ENCODE measurements at regions not wholly inside any gene's neighbourhood (a gene's known extent, or its start where the extent isn't known, plus 50 kb on each side); places are given as distances from the start of the nearest gene placed in this dataset.

GRCh38 chr12:132429602-132429945 is 60.4 kb upstream of the FBRSL1 start:
- DNase-seq (ENCODE audit: low spot score) (no peak), ATAC-seq (no peak)
- H3K27me3 Mint-ChIP-seq = peaks cover 0 to 7% of the 10 kb centered on the region in 2 donors
- no peak overlapping the region for H3K4me3 Mint-ChIP-seq
- H3K27ac Mint-ChIP-seq = no peak overlapping the region
- H3K36me3 Mint-ChIP-seq = no peaks in the 10 kb centered on the region
- H3K4me1 Mint-ChIP-seq (ENCODE audit: low read depth in 2 of 2) = peaks cover 8 to 17% of the 10 kb centered on the region in 2 donors
- H3K9me3 Mint-ChIP-seq = no peaks in the 10 kb centered on the region

DNA sequence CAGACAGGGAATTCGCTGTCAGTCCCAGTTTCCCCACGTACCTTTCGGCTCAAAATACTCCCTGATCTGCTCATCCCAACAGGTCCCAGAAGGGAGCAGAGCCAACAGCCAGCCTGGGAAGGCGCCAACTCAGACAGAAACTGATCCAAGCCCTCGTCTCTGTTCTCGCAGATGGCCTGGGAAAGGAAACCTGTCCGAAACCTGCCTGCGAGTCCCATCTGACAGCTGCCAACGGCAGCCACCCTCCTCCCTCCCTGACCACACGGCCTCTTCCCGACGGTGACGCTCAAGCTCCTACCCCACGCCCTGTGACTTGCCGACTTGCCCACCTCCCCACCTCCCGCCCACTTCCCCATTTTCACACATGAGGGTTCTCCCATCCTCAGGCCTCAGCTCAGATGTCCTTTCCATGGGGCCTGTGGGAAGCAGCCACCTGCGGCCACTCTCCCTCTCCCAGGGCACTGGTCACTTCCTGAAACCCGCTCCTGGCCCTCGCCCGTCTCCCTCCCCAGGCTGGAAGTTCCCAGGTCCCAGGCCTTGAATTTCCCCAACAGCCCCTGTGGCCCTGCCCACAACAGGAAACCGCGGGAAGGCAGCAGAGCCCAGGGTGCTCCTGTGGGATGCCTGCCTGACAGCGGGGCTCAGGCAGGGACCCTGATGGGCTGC is 60.9 kb upstream of the FBRSL1 start:
- Mint-ChIP-seq H3K9me3 (no peaks in the 10 kb centered on the region), H3K4me1 (ENCODE audit: low read depth in 2 of 2) (peaks cover 8 to 17% of the 10 kb centered on the region in 2 donors), H3K27ac (peak overlapping the region in 1 of 2 donors; percentile 21), H3K27me3 (peaks cover 0 to 7% of the 10 kb centered on the region in 2 donors), H3K36me3 (no peaks in the 10 kb centered on the region), H3K4me3 (no peak overlapping the region)
- ATAC-seq (no peak), DNase-seq (ENCODE audit: low spot score) (no peak)

DNA sequence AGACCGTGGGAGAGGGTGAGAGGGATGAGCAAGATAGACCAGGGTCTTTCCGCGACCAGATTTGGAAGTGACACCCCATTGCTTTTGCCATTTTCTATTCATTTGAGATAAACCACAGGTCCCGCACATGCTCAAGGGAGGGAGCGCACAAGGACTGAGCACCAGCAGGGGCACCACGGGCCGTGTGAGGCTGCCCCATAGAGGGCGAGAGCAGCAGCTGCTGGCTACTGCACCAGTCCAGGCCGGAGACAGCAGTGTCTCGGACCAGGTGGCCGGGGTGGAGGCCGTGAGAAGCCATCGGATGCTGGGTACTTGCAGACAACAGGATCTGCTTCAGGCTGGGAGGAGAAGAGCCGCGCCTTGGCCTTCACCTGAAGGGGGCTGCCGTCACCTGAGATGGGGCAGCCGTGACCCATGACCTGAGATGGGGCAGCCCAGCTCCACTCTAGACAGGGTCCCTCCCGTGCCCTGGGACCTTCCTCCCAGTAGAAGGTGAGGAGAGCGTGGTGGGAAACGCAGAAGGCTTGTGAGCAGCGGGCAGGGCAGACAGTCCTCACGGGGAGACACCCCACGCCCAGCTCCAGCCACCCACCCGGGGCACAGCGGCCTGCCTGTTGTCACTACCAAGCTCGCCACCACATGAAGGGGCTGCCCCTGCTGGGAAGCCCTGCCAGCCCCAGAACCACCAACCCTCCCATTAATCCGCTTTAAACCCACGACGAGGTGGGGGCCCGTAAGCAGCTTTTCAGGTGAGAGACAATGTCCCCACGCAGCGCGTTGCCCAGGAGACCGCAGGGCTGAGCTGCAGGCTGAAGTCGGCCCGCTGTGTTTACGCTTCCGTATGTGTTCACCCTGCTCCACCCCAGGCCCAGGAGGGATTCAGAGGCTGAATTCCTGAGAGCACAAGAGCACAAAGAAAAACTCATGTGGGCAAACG is 61.7 kb upstream of the FBRSL1 start:
- Mint-ChIP-seq H3K27ac (peak overlapping the region in 1 of 2 donors; percentile 21), H3K27me3 (peaks cover 0 to 4% of the 10 kb centered on the region in 2 donors), H3K36me3 (no peaks in the 10 kb centered on the region), H3K9me3 (no peaks in the 10 kb centered on the region), H3K4me1 (ENCODE audit: low read depth in 2 of 2) (peaks cover 8 to 14% of the 10 kb centered on the region in 2 donors), H3K4me3 (no peak overlapping the region)
- ATAC-seq = no peak
- no peak for DNase-seq (ENCODE audit: low spot score)

GRCh38 chr12:132427174-132427768 is 62.7 kb upstream of the FBRSL1 start:
- no peak overlapping the region for H3K4me3 Mint-ChIP-seq
- peaks cover 8 to 17% of the 10 kb centered on the region in 2 donors for H3K4me1 Mint-ChIP-seq (ENCODE audit: low read depth in 2 of 2)
- no peaks in the 10 kb centered on the region for H3K9me3 Mint-ChIP-seq
- no peaks in the 10 kb centered on the region for H3K36me3 Mint-ChIP-seq
- no peak overlapping the region for H3K27ac Mint-ChIP-seq
- DNase-seq (ENCODE audit: low spot score) = no peak
- peaks cover 0 to 3% of the 10 kb centered on the region in 2 donors for H3K27me3 Mint-ChIP-seq
- no peak for ATAC-seq

- Mint-ChIP-seq H3K36me3 (no peaks in the 10 kb centered on the region), H3K27me3 (peaks cover 0 to 6% of the 10 kb centered on the region in 2 donors), H3K4me3 (no peak overlapping the region), H3K4me1 (ENCODE audit: low read depth in 2 of 2) (peaks cover 8 to 17% of the 10 kb centered on the region in 2 donors), H3K9me3 (no peaks in the 10 kb centered on the region), H3K27ac (no peak overlapping the region)
- ATAC-seq (no peak), DNase-seq (ENCODE audit: low spot score) (no peak)
These were observed 63.4 kb upstream of the FBRSL1 start for GRCh38 chr12:132426349-132427173.

GRCh38 chr12:132424811-132425210 is 65.1 kb upstream of the FBRSL1 start:
- peaks cover 4 to 9% of the 10 kb centered on the region in 2 donors for H3K4me1 Mint-ChIP-seq (ENCODE audit: low read depth in 2 of 2)
- ATAC-seq (no peak), DNase-seq (ENCODE audit: low spot score) (no peak)
- peaks cover 0 to 9% of the 10 kb centered on the region in 2 donors for H3K27me3 Mint-ChIP-seq
- no peaks in the 10 kb centered on the region for H3K36me3 Mint-ChIP-seq
- no peak overlapping the region for H3K27ac Mint-ChIP-seq
- H3K4me3 Mint-ChIP-seq = no peak overlapping the region
- no peaks in the 10 kb centered on the region for H3K9me3 Mint-ChIP-seq

DNA sequence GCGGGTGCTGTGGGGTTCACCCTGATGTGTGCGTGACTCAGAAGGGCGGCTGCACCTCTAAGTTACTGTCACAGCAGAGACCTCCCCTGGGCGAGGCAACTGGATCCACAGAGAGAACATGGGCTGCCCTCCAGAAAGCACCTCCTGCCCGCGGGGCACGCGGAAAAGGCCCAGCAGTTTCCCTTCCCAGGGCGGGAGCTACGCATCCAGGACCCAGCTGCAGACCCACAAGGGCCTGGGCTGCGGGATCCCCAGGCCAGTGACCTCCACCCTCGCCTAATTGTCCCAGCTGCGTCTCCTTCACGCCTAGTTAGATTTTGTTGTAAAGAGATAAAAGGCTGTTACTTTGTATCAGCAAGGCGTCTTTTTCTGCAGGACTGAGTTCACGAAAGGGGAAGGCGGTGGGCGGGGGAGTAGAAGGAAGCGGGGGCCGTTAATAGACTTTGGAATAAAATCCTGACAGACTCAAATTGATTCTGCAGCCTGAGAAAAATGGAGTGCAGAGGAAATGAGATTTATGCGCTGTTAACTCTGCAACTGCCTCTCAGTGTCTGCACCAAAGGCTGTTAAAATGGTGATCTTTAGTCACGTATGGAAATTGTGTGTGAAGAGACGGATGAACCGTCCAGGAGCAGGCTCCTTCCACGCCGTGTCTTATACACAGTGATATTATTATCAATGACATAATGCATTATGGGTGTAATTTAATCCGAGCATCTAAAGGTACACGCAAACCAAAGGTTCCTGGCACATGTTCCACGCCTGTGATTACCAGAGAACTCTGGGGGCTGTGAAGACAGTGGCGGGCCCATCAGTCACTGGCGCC is 65.9 kb upstream of the FBRSL1 start:
- no peak for DNase-seq (ENCODE audit: low spot score)
- ATAC-seq = no peak
- H3K27me3 Mint-ChIP-seq = peaks cover 0 to 12% of the 10 kb centered on the region in 2 donors
- peaks cover 0 to 7% of the 10 kb centered on the region in 2 donors for H3K4me1 Mint-ChIP-seq (ENCODE audit: low read depth in 2 of 2)
- no peak overlapping the region for H3K4me3 Mint-ChIP-seq
- no peaks in the 10 kb centered on the region for H3K9me3 Mint-ChIP-seq
- no peak overlapping the region for H3K27ac Mint-ChIP-seq
- H3K36me3 Mint-ChIP-seq = no peaks in the 10 kb centered on the region

DNA sequence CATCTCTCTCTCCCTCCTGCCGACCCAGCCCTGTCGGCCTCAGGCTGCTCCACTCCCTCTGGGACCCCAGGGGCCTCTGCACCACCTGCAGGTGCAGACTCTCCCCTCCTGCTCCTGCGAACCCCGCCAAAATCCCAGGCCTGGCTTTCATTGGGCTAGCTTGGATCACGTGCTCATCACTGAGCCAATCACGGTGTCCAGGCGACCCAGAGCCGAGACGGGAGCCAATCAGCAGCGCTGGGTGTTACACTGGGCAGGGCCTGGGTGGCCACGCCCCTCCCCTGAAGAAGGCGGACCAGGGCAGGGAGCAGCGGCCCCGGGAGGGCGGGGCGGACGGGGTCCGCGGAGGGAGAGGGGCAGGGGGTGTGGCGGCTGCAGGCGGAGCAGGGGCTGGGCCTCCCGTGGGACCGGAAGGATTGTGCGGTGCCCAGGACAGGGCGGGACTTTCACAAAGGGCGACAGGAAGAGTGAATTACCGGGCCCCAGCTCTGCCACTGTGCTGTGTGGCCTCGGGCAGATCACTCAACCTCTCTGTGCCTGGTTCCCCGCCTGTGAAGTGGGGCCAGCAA is 66.6 kb upstream of the FBRSL1 start:
- H3K4me1 Mint-ChIP-seq (ENCODE audit: low read depth in 2 of 2) = peaks cover 0 to 7% of the 10 kb centered on the region in 2 donors

GRCh38 chr12:132422381-132423043 is 67.4 kb upstream of the FBRSL1 start:
- Mint-ChIP-seq H3K4me1 (ENCODE audit: low read depth in 2 of 2) (peaks cover 0 to 3% of the 10 kb centered on the region in 2 donors), H3K36me3 (no peaks in the 10 kb centered on the region), H3K4me3 (no peak overlapping the region), H3K9me3 (no peaks in the 10 kb centered on the region), H3K27me3 (peaks cover 8 to 15% of the 10 kb centered on the region in 2 donors), H3K27ac (no peak overlapping the region)
- DNase-seq (ENCODE audit: low spot score) (no peak), ATAC-seq (no peak)

More for the DNA sequence above, 66.6 kb upstream of the FBRSL1 start:
- ATAC-seq (peak; percentile 41 to 78), DNase-seq (ENCODE audit: low spot score) (no peak)
- no peak overlapping the region for H3K4me3 Mint-ChIP-seq
- H3K27me3 Mint-ChIP-seq = peaks cover 5 to 12% of the 10 kb centered on the region in 2 donors
- H3K36me3 Mint-ChIP-seq = no peaks in the 10 kb centered on the region
- H3K9me3 Mint-ChIP-seq = no peaks in the 10 kb centered on the region
- H3K27ac Mint-ChIP-seq = no peak overlapping the region

DNA sequence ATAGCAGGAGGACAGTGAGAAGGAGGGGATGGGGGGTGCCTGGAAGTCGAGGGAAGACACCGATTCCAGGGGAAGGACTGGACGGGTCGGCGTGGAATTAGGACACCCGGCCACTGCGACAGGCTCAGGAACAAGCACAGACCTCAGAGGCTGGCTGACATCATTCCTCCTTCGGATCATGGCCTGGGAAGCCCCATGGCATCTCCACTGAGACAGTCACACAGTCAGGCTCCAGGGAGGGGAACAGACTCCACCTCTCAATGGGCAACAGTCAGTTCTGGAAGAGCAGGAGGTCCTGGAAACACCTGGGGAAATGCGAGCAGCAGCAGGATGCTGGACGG is 67.9 kb upstream of the FBRSL1 start:
- H3K36me3 Mint-ChIP-seq = no peaks in the 10 kb centered on the region
- peaks cover 8 to 15% of the 10 kb centered on the region in 2 donors for H3K27me3 Mint-ChIP-seq
- ATAC-seq (no peak), DNase-seq (ENCODE audit: low spot score) (no peak)
- peaks cover 0 to 3% of the 10 kb centered on the region in 2 donors for H3K4me1 Mint-ChIP-seq (ENCODE audit: low read depth in 2 of 2)
- H3K9me3 Mint-ChIP-seq = no peaks in the 10 kb centered on the region
- no peak overlapping the region for H3K4me3 Mint-ChIP-seq
- no peak overlapping the region for H3K27ac Mint-ChIP-seq

GRCh38 chr12:132419631-132420246 is 70.2 kb upstream of the FBRSL1 start:
- H3K27ac Mint-ChIP-seq = no peak overlapping the region
- H3K9me3 Mint-ChIP-seq = no peaks in the 10 kb centered on the region
- no peak for DNase-seq (ENCODE audit: low spot score)
- no peak for ATAC-seq
- H3K4me3 Mint-ChIP-seq = no peak overlapping the region
- H3K4me1 Mint-ChIP-seq (ENCODE audit: low read depth in 2 of 2) = peaks cover 0 to 3% of the 10 kb centered on the region in 2 donors
- peaks cover 8 to 13% of the 10 kb centered on the region in 2 donors for H3K27me3 Mint-ChIP-seq
- H3K36me3 Mint-ChIP-seq = no peaks in the 10 kb centered on the region
